ENCODE measurements at regions not wholly inside any gene's neighbourhood (a gene's known extent, or its start where the extent isn't known, plus 50 kb on each side); places are given as distances from the start of the nearest gene placed in this dataset.

GRCh38 chr15:61309617-61310016, 80.5 kb upstream of the RORA start:
- Histone ChIP-seq H3K9me3 (replicated peaks) (no peaks in the 10 kb centered on the region), H3K36me3 (no peaks in the 10 kb centered on the region), H3K4me1 (replicated peaks) (no peaks in the 10 kb centered on the region), H3K27me3 (replicated peaks) (no peaks in the 10 kb centered on the region; the same call in 1 of the 2 replicates), H3K27ac (no peak overlapping the region), H3K4me3 (no peak overlapping the region)
- DNase-seq (ENCODE audit: low read depth in 1 of 2, low spot score in 2 of 2): no peak

GRCh38 chr15:61309031-61309511, 80.0 kb upstream of the RORA start:
- H3K9me3 ChIP-seq (replicated peaks): no peaks in the 10 kb centered on the region
- no peak for DNase-seq (ENCODE audit: low read depth in 1 of 2, low spot score in 2 of 2)
- no peaks in the 10 kb centered on the region for H3K4me1 ChIP-seq (replicated peaks)
- no peak overlapping the region for H3K27ac ChIP-seq
- H3K4me3 ChIP-seq: no peak overlapping the region
- no peaks in the 10 kb centered on the region; the same call in 1 of the 2 replicates for H3K27me3 ChIP-seq (replicated peaks)
- H3K36me3 ChIP-seq: no peaks in the 10 kb centered on the region

- no peak for DNase-seq (ENCODE audit: low read depth in 1 of 2, low spot score in 2 of 2)
- Histone ChIP-seq H3K9me3 (replicated peaks) (no peaks in the 10 kb centered on the region), H3K4me1 (replicated peaks) (no peaks in the 10 kb centered on the region)
Observed at GRCh38 chr15:61308437-61308836, 79.3 kb upstream of the RORA start.

GRCh38 chr15:61307474-61307873, 78.4 kb upstream of the RORA start:
- no peaks in the 10 kb centered on the region for H3K4me1 ChIP-seq (replicated peaks)
- no peaks in the 10 kb centered on the region; the same call in 1 of the 2 replicates for H3K27me3 ChIP-seq (replicated peaks)
- no peaks in the 10 kb centered on the region for H3K36me3 ChIP-seq
- no peak overlapping the region for H3K4me3 ChIP-seq
- no peaks in the 10 kb centered on the region for H3K9me3 ChIP-seq (replicated peaks)
- no peak overlapping the region for H3K27ac ChIP-seq
- DNase-seq (ENCODE audit: low read depth in 1 of 2, low spot score in 2 of 2): no peak

More at GRCh38 chr15:61308437-61308836, 79.3 kb upstream of the RORA start:
- no peak overlapping the region for H3K4me3 ChIP-seq
- no peak overlapping the region for H3K27ac ChIP-seq
- no peaks in the 10 kb centered on the region; the same call in 1 of the 2 replicates for H3K27me3 ChIP-seq (replicated peaks)
- no peaks in the 10 kb centered on the region for H3K36me3 ChIP-seq

GRCh38 chr15:61301701-61302100, 72.6 kb upstream of the RORA start:
- Histone ChIP-seq H3K4me3 (no peak overlapping the region), H3K27me3 (replicated peaks) (no peaks in the 10 kb centered on the region), H3K27ac (no peak overlapping the region), H3K9me3 (replicated peaks) (no peaks in the 10 kb centered on the region), H3K4me1 (replicated peaks) (no peaks in the 10 kb centered on the region), H3K36me3 (no peaks in the 10 kb centered on the region)
- DNase-seq (ENCODE audit: low read depth in 1 of 2, low spot score in 2 of 2): no peak

- DNase-seq (ENCODE audit: low read depth in 1 of 2, low spot score in 2 of 2): no peak
- H3K4me3 ChIP-seq: no peak overlapping the region
- no peaks in the 10 kb centered on the region for H3K27me3 ChIP-seq (replicated peaks)
Observed at GRCh38 chr15:61299075-61299763, 70.1 kb upstream of the RORA start.

GRCh38 chr15:61295239-61295638, 66.1 kb upstream of the RORA start:
- Histone ChIP-seq H3K9me3 (replicated peaks) (no peaks in the 10 kb centered on the region), H3K4me3 (no peak overlapping the region), H3K36me3 (no peaks in the 10 kb centered on the region), H3K27ac (no peak overlapping the region), H3K4me1 (replicated peaks) (no peaks in the 10 kb centered on the region), H3K27me3 (replicated peaks) (no peaks in the 10 kb centered on the region)
- DNase-seq (ENCODE audit: low read depth in 1 of 2, low spot score in 2 of 2): no peak

More at GRCh38 chr15:61299075-61299763, 70.1 kb upstream of the RORA start:
- Histone ChIP-seq H3K36me3 (no peaks in the 10 kb centered on the region), H3K9me3 (replicated peaks) (no peaks in the 10 kb centered on the region), H3K4me1 (replicated peaks) (no peaks in the 10 kb centered on the region), H3K27ac (no peak overlapping the region)

GRCh38 chr15:61282661-61283060, 53.6 kb upstream of the RORA start:
- H3K36me3 ChIP-seq: no peaks in the 10 kb centered on the region
- no peak overlapping the region for H3K4me3 ChIP-seq
- DNase-seq (ENCODE audit: low read depth in 1 of 2, low spot score in 2 of 2): no peak
- H3K9me3 ChIP-seq (replicated peaks): no peaks in the 10 kb centered on the region
- no peaks in the 10 kb centered on the region; the same call in 1 of the 2 replicates for H3K27me3 ChIP-seq (replicated peaks)
- no peak overlapping the region for H3K27ac ChIP-seq
- no peaks in the 10 kb centered on the region for H3K4me1 ChIP-seq (replicated peaks)

GRCh38 chr15:61281328-61281727, 52.2 kb upstream of the RORA start:
- Histone ChIP-seq H3K27me3 (replicated peaks) (no peaks in the 10 kb centered on the region; the same call in 1 of the 2 replicates), H3K27ac (no peak overlapping the region), H3K36me3 (no peaks in the 10 kb centered on the region), H3K4me1 (replicated peaks) (no peaks in the 10 kb centered on the region), H3K9me3 (replicated peaks) (no peaks in the 10 kb centered on the region), H3K4me3 (no peak overlapping the region)
- no peak for DNase-seq (ENCODE audit: low read depth in 1 of 2, low spot score in 2 of 2)
